HepG2 (cell line): ENCODE measurements at regions not wholly inside any gene's neighbourhood (a gene's known extent, or its start where the extent isn't known, plus 50 kb on each side); places are given as distances from the start of the nearest gene placed in this dataset.

Experiments used
- ATAC-seq: fragments of 200-7000 bp; cut with Tn5 transposase; 3 replicates; pipeline ENCODE4 v1.9.1; 2020; ENCODE audit warnings: mild to moderate bottlenecking, moderate library complexity
- BruUV-seq: library from RNA; stranded (reverse); fragments of 400-500 nt; replicated peaks from 2 replicates; lab custom pipeline; 2021; lab: Mats Ljungman, UMichigan
- CTCF ChIA-PET: fragments of 300-600 bp; formaldehyde crosslinking; extraction: SDS; loops from one replicate; lab custom pipeline; 2021; ENCODE audit warnings: low total read pairs, inconsistent platforms, low intra/inter-chr PET ratio; lab: Yijun Ruan, JAX
- POLR2A ChIA-PET: fragments of 350-600 bp; sonication (Branson Sonifier 250); formaldehyde crosslinking; loops from one replicate; lab custom pipeline; 2020; ENCODE audit warnings: antibody characterized with exemption, inconsistent platforms; lab: Yijun Ruan, JAX
- DNase-seq: peaks from one replicate; pipeline ENCODE4 v3.0.0-alpha.2; 2015; ENCODE audit warnings: low spot score
- FAIRE-seq: peaks from 3 replicates; lab custom pipeline; 2011; peaks lifted over from hg19 to GRCh38; lab: Jason Lieb, UNC
- H2AFZ ChIP-seq: one replicate; pipeline ENCODE4 v1.6.1; 2011; ENCODE audit warnings: low read length, inconsistent platforms
- H3K27ac ChIP-seq: fragments of 300-600 bp; 3 replicates; pipeline ENCODE4 v1.8.0; 2011; ENCODE audit warnings: mixed run types, mild to moderate bottlenecking, mixed read lengths, low read length, inconsistent platforms; ENCODE audit not compliant: insufficient read depth; ENCODE audit errors: extremely low read length
- H3K27me3 ChIP-seq, 2 experiments: fragments of 200-600 bp in 1 of 2; 2 replicates in 1 of 2; 3 replicates in 1 of 2; pipeline versions ENCODE4 v1.6.0 to v1.8.0; 2011; ENCODE audit warnings: low read length in 2 of 2, mild to moderate bottlenecking in 2 of 2, moderate library complexity in 2 of 2, inconsistent platforms in 1 of 2; ENCODE audit not compliant: insufficient read depth in 2 of 2, control insufficient read depth in 1 of 2
- H3K36me3 ChIP-seq, 2 experiments: fragments of 200-600 bp in 1 of 2; replicated peaks in 1 of 2; 2 replicates in 1 of 2; 3 replicates in 1 of 2; pipeline versions ENCODE4 v1.5.1 to v1.8.0; 2011; ENCODE audit warnings: low read length in 2 of 2, inconsistent platforms in 1 of 2; ENCODE audit not compliant: insufficient read depth in 2 of 2, control insufficient read depth in 1 of 2
- H3K4me1 ChIP-seq: 2 replicates; pipeline ENCODE4 v1.5.1; 2012; ENCODE audit warnings: low read length, inconsistent platforms; ENCODE audit not compliant: insufficient read depth
- H3K4me2 ChIP-seq: 2 replicates; pipeline ENCODE4 v1.6.0; 2011; ENCODE audit warnings: low read depth, low read length, inconsistent platforms
- H3K4me3 ChIP-seq, 3 experiments: fragments of 200-600 bp in 1 of 3; sonication (generic), shearing (Covaris generic) in 1 of 3; replicated peaks in 1 of 3; 2 replicates each; pipeline ENCODE4 v1.5.1; 2011 to 2016; ENCODE audit warnings: low read length in 3 of 3, inconsistent platforms in 2 of 3, low read depth in 2 of 3, mild to moderate bottlenecking in 2 of 3, control low read depth in 1 of 3, mixed read lengths in 1 of 3; ENCODE audit not compliant: insufficient read depth in 1 of 3
- H3K79me2 ChIP-seq: one replicate; pipeline ENCODE4 v1.6.1; 2011; ENCODE audit warnings: low read length, inconsistent platforms; ENCODE audit not compliant: insufficient read depth
- H3K9ac ChIP-seq: 2 replicates; pipeline ENCODE4 v1.6.0; 2011; ENCODE audit warnings: mild to moderate bottlenecking, low read depth, low read length, inconsistent platforms; ENCODE audit not compliant: insufficient read depth
- H3K9me3 ChIP-seq: 2 replicates; pipeline ENCODE4 v1.5.1; 2012; ENCODE audit warnings: mild to moderate bottlenecking, low read length
- H4K20me1 ChIP-seq: 2 replicates; pipeline ENCODE4 v1.6.0; 2011; ENCODE audit warnings: inconsistent platforms, mild to moderate bottlenecking, low read length, moderate library complexity; ENCODE audit not compliant: insufficient read depth
- ATF1 ChIP-seq: IDR thresholded peaks from 2 replicates; pipeline ENCODE4 v1.6.1; 2016; ENCODE audit warnings: mild to moderate bottlenecking, control low read depth
- DPF2 ChIP-seq: sonication (generic); formaldehyde crosslinking; IDR thresholded peaks from 2 replicates; pipeline ENCODE4 v1.4.0; 2020; ENCODE audit warnings: mild to moderate bottlenecking, low read depth, missing genetic modification reagents, borderline replicate concordance
- EZH2 ChIP-seq: conservative IDR thresholded peaks from 2 replicates; pipeline ENCODE4 v1.6.1; 2012; ENCODE audit warnings: mild to moderate bottlenecking, low read depth, low read length, moderate library complexity
- HDAC2 ChIP-seq: sonication (generic); formaldehyde crosslinking; IDR thresholded peaks from 2 replicates; pipeline ENCODE4 v1.4.0; 2020; ENCODE audit warnings: missing genetic modification reagents
- HNRNPUL1 ChIP-seq: fragments of 200-400 bp; formaldehyde crosslinking; IDR thresholded peaks from 2 replicates; pipeline ENCODE4 v1.6.1; 2017; ENCODE audit warnings: low read depth, mild to moderate bottlenecking, low read length, moderate library complexity
- KLF15 ChIP-seq: sonication (generic); formaldehyde crosslinking; IDR thresholded peaks from 2 replicates; pipeline ENCODE4 v1.8.1; 2023; ENCODE audit warnings: borderline replicate concordance, mild to moderate bottlenecking, inconsistent platforms, missing genetic modification reagents, mixed read lengths
- POLR2AphosphoS2 ChIP-seq: IDR thresholded peaks from 2 replicates; pipeline ENCODE4 v1.6.1; 2011; ENCODE audit warnings: low read depth, low read length, improper control_type of control experiment
- SAP130 ChIP-seq: IDR thresholded peaks from 2 replicates; pipeline ENCODE4 v1.6.1; 2016; ENCODE audit warnings: low read depth
- SP140L ChIP-seq: sonication (generic); formaldehyde crosslinking; IDR thresholded peaks from 2 replicates; pipeline ENCODE4 v1.4.0; 2020; ENCODE audit warnings: missing genetic modification reagents, borderline replicate concordance
- THAP11 ChIP-seq: IDR thresholded peaks from 2 replicates; pipeline ENCODE4 v1.6.1; 2016; ENCODE audit warnings: missing biosample characterization, missing genetic modification reagents
- XRCC5 ChIP-seq: fragments of 200-400 bp; formaldehyde crosslinking; optimal IDR thresholded peaks from 2 replicates; pipeline ENCODE3; 2017; ENCODE audit warnings: mild to moderate bottlenecking, low read length
- ZEB1 ChIP-seq: IDR thresholded peaks from 2 replicates; pipeline ENCODE4 v1.6.1; 2012; ENCODE audit warnings: mild to moderate bottlenecking, low read depth, inconsistent platforms; ENCODE audit not compliant: insufficient replicate concordance
- ZFP36L2 ChIP-seq: sonication (generic); formaldehyde crosslinking; IDR thresholded peaks from 2 replicates; pipeline ENCODE4 v1.4.0; 2020; ENCODE audit warnings: missing genetic modification reagents
- ZMYM4 ChIP-seq: sonication (generic); formaldehyde crosslinking; IDR thresholded peaks from 2 replicates; pipeline ENCODE4 v1.8.1; 2023; ENCODE audit warnings: mild to moderate bottlenecking, missing genetic modification reagents
- ZNF543 ChIP-seq: sonication (generic); formaldehyde crosslinking; IDR thresholded peaks from 2 replicates; pipeline ENCODE4 v1.4.0; 2020; ENCODE audit warnings: mild to moderate bottlenecking, missing genetic modification reagents
- ZNF577 ChIP-seq: sonication (generic); formaldehyde crosslinking; IDR thresholded peaks from 2 replicates; pipeline ENCODE4 v1.4.0; 2020; ENCODE audit warnings: mild to moderate bottlenecking, low read depth, missing genetic modification reagents, borderline replicate concordance
- ZNF773 ChIP-seq: sonication (generic); formaldehyde crosslinking; IDR thresholded peaks from 2 replicates; pipeline ENCODE4 v1.4.0; 2020; ENCODE audit warnings: missing genetic modification reagents, borderline replicate concordance
- WGBS: methylation state at CpG from one replicate; pipeline ENCODE4 v1.1.6; 2017; ENCODE audit warnings: low lambda C conversion rate; 5-methylcytosine and 5-hydroxymethylcytosine counted together
- in situ Hi-C: cut with HindIII; loops from 2 replicates; pipeline ENCODE4 v1.10.0; 2017; ENCODE audit warnings: low pct_unique_long_range_greater_than_20kb; ENCODE audit not compliant: extremely low pct_ligation_motif_present
- intact Hi-C: fragments of 100-400 bp; cut with micrococcal nuclease; formaldehyde crosslinking; loops from one replicate; pipeline ENCODE4 v1.10.0; 2022; ENCODE audit not compliant: unreplicated experiment
- TF ChIP-seq, protein P1 (sequence below): sonication (generic); formaldehyde crosslinking; IDR thresholded peaks from 2 replicates; pipeline ENCODE4 v1.8.0; 2022; ENCODE audit warnings: mild to moderate bottlenecking, missing genetic modification reagents, moderate library complexity
- TF ChIP-seq, protein P2 (sequence below): sonication (generic); formaldehyde crosslinking; IDR thresholded peaks from 2 replicates; pipeline ENCODE4 v1.4.0; 2020; ENCODE audit warnings: missing genetic modification reagents; ENCODE audit errors: not compliant biosample characterization
- TF ChIP-seq, protein P3 (sequence below): sonication (generic); formaldehyde crosslinking; IDR thresholded peaks from 2 replicates; pipeline ENCODE4 v1.4.0; 2020; ENCODE audit warnings: missing genetic modification reagents
- TF ChIP-seq, protein P4 (sequence below): sonication (generic); formaldehyde crosslinking; IDR thresholded peaks from 2 replicates; pipeline ENCODE4 v1.4.0; 2020; ENCODE audit warnings: missing genetic modification reagents

DNA sequence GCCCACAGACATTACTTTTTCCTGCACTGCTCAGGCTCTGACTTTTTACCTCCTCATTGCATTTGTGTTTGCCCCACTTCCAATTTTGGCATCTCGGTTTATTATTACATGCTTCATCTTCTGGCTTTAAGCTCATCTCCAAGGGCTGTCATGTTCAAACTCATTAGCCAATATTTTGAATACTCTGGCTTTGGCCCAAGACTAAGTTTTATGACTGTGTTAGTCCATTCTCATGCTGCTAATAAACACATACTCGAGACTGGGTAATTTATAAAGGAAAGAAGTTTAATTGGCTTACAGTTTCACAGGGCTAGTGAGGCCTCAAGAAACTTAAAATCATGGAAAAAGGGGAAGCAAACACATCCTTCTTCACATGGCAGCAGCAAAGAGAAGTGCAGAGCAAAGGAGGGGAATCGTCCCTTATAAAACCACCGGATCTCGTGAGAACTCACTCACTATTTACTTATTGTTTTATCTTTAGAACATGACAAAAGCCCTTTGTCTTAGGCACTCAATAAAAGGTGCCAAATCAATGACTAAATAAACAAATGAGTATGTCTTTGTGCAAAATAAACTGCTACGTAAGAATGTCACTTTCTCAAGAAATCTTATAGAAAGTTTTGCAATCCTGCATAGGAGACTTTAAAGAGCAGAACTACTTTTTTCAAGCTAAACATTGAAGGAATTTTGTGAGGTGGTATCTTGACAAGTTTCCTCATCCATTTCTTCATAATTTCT is 233.4 kb upstream of the SPRY2 start (continued):
- no peak for TF ChIP-seq HNRNPUL1
- no peak for TF ChIP-seq KLF15 (CRISPR knock-in tag)
- TF ChIP-seq, protein P1, sequence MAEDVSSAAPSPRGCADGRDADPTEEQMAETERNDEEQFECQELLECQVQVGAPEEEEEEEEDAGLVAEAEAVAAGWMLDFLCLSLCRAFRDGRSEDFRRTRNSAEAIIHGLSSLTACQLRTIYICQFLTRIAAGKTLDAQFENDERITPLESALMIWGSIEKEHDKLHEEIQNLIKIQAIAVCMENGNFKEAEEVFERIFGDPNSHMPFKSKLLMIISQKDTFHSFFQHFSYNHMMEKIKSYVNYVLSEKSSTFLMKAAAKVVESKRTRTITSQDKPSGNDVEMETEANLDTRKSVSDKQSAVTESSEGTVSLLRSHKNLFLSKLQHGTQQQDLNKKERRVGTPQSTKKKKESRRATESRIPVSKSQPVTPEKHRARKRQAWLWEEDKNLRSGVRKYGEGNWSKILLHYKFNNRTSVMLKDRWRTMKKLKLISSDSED (CRISPR knock-in tag): no peak
- TF ChIP-seq, protein P2, sequence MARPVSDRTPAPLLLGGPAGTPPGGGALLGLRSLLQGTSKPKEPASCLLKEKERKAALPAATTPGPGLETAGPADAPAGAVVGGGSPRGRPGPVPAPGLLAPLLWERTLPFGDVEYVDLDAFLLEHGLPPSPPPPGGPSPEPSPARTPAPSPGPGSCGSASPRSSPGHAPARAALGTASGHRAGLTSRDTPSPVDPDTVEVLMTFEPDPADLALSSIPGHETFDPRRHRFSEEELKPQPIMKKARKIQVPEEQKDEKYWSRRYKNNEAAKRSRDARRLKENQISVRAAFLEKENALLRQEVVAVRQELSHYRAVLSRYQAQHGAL: no peak
- no peak for TF ChIP-seq SAP130

DNA sequence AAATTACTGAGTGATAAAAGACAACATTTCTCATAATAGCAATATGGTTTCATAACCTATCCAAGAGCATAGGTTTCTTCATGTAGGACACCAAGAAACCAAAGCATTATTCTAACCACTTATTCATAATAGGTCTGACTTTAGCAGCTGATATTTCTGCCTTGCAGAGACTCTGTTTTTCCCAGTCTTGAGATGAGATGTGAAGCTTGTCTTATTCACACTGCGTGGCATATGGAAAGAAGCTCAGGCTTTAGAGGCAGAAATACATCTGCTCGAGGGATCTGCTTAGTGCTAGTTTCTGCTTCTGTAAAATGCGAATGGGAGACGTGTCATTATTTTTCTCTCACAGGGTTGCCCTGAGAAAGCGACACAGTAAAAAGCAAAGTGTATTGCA is 232.0 kb upstream of the SPRY2 start:
- Histone ChIP-seq H3K4me3 (no peak overlapping the region), H3K27me3 (no peaks in the 10 kb centered on the region), H3K36me3 (no peaks in the 10 kb centered on the region), H3K27ac (no peak overlapping the region), H4K20me1 (no peaks in the 10 kb centered on the region), H3K79me2 (no peaks in the 10 kb centered on the region), H3K9ac (no peak overlapping the region), H3K4me2 (no peak overlapping the region), H3K4me1 (no peaks in the 10 kb centered on the region), H3K9me3 (peaks cover 11% of the 10 kb centered on the region), H2AFZ (no peak overlapping the region)
- TF ChIP-seq ZEB1 (no peak), ZNF543 (no peak), EZH2 (no peak), HDAC2 (no peak), POLR2AphosphoS2 (no peak), SP140L (CRISPR knock-in tag) (no peak), ATF1 (CRISPR knock-in tag) (no peak), THAP11 (CRISPR knock-in tag) (no peak), XRCC5 (no peak), DPF2 (CRISPR knock-in tag) (no peak), ZNF577 (CRISPR knock-in tag) (no peak), ZMYM4 (no peak), ZFP36L2 (CRISPR knock-in tag) (no peak), ZNF773 (CRISPR knock-in tag) (no peak)
- TF ChIP-seq, protein P3, sequence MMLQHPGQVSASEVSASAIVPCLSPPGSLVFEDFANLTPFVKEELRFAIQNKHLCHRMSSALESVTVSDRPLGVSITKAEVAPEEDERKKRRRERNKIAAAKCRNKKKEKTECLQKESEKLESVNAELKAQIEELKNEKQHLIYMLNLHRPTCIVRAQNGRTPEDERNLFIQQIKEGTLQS (CRISPR knock-in tag): no peak
- TF ChIP-seq, protein P4, sequence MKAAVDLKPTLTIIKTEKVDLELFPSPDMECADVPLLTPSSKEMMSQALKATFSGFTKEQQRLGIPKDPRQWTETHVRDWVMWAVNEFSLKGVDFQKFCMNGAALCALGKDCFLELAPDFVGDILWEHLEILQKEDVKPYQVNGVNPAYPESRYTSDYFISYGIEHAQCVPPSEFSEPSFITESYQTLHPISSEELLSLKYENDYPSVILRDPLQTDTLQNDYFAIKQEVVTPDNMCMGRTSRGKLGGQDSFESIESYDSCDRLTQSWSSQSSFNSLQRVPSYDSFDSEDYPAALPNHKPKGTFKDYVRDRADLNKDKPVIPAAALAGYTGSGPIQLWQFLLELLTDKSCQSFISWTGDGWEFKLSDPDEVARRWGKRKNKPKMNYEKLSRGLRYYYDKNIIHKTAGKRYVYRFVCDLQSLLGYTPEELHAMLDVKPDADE (CRISPR knock-in tag): no peak
- ChIA-PET POLR2A (no interaction called here), CTCF (no interaction called here)
- DNase-seq: no peak
- FAIRE-seq: no peak
- ATAC-seq: no peak
- in situ Hi-C loops: no loop called here
- WGBS: 14% methylated on average over 5 of the region's 5 CpGs
- intact Hi-C loops: no loop called here
- no TSS peak for BruUV-seq
